Heart left ventricle (tissue), 16 donors: ENCODE measurements at regions not wholly inside any gene's neighbourhood (a gene's known extent, or its start where the extent isn't known, plus 50 kb on each side); places are given as distances from the start of the nearest gene placed in this dataset.

Experiments used
- ATAC-seq, 4 donors: fragments of 200-7000 bp; cut with Tn5 transposase; one replicate each; pipeline ENCODE4 v1.9.1; 2020 to 2022; ENCODE audit warnings: moderate library complexity in 4 of 4, mild to moderate bottlenecking in 3 of 4, moderate number of reproducible peaks in 1 of 4
- DNase-seq, 5 donors: peaks; one replicate each; pipeline ENCODE4 v3.0.0-alpha.2; 2020
- H3K27ac ChIP-seq, 12 donors: fragments of 200-600 bp; sonication (generic) in 4 of 12; one replicate each; pipeline versions ENCODE4 v1.5.0 to v1.8.0; 2016 to 2022; ENCODE audit warnings: mild to moderate bottlenecking in 2 of 12
- H3K27me3 ChIP-seq, 9 donors: fragments of 200-600 bp; sonication (generic) in 2 of 9; one replicate each; pipeline versions ENCODE4 v1.5.1 to v1.8.0; 2016 to 2022; ENCODE audit warnings: mild to moderate bottlenecking in 3 of 9
- H3K36me3 ChIP-seq, 9 donors: fragments of 200-600 bp; sonication (generic) in 2 of 9; one replicate each; pipeline versions ENCODE4 v1.5.0 to v1.8.0; 2018 to 2022; ENCODE audit warnings: mild to moderate bottlenecking in 2 of 9
- H3K4me1 ChIP-seq, 12 donors: fragments of 200-600 bp; sonication (generic) in 4 of 12; one replicate each; pipeline versions ENCODE4 v1.5.0 to v1.8.0; 2016 to 2022; ENCODE audit warnings: mild to moderate bottlenecking in 3 of 12
- H3K4me3 ChIP-seq, 12 donors: fragments of 200-600 bp; sonication (generic) in 4 of 12; one replicate each; pipeline versions ENCODE4 v1.5.0 to v1.8.0; 2017 to 2022; ENCODE audit warnings: mild to moderate bottlenecking in 9 of 12, moderate library complexity in 4 of 12
- H3K9me3 ChIP-seq, 12 donors: fragments of 200-600 bp; sonication (generic) in 4 of 12; one replicate each; pipeline versions ENCODE4 v1.5.0 to v1.8.0; 2016 to 2022; ENCODE audit warnings: mild to moderate bottlenecking in 1 of 12
- POLR2A ChIP-seq, 2 donors: fragments of 450-650 bp; IDR thresholded peaks; one replicate each; pipeline ENCODE4 v1.6.1; 2017; ENCODE audit warnings: antibody characterized with exemption in 2 of 2, mild to moderate bottlenecking in 2 of 2, moderate library complexity in 2 of 2
- WGBS, 4 donors: extraction: QIAGEN DNeasy Blood & Tissue Kit in 2 of 4; methylation state at CpG; one replicate each; pipeline versions ENCODE4 v1.1.5 to v1.1.7; 2013 to 2018; 5-methylcytosine and 5-hydroxymethylcytosine counted together
- intact Hi-C, 10 donors: fragments of 100-400 bp; cut with DNase I; formaldehyde crosslinking; loops; one replicate each; pipeline versions ENCODE4 v1.11.1 to v1.14.2; 2022
- TF ChIP-seq, protein P1 (sequence below), 12 donors: fragments of 200-600 bp; sonication (generic) in 4 of 12; IDR thresholded peaks; one replicate each; pipeline versions ENCODE4 v1.5.0 to v1.8.0; 2018 to 2022; ENCODE audit warnings: antibody characterized with exemption in 12 of 12, mild to moderate bottlenecking in 5 of 12
- donor health status: ischemic (EF 13 %, LVEDD 7.1; RV severe dilation, severe dysfunction).
- donor health status: healthy with polysubstance abuse.
- donor health status: DM: no; HTN: yes; CAD: no.
- donor health status: DM: no; HTN: no; CAD: no.
- donor health status: ischemic (EF 25% LVEDD 6.9; RV normal size, moderate dysfunction).
- donor health status: ischemic (EF 25% LVEDD 5.7; RV mildly dilated, moderate dysfunction).
- donor health status: healthy.
- donor health status: DM: yes; HTN: yes; CAD: no.
- donor health status: ischemic (EF 35%, LVEDD 5.7; RV mildly dilated, moderate dysfunction).
- donor health status: nonischemic (EF 11% LVEDD 7.7; RV severe dilation, severe dysfunction).
- donor health status: DM: yes; HTN: yes; CAD: no.
- donor health status: PGD.
- donor health status: ischemic (EF 29% LVEDD 5.4; RV normal size, mild dysfunction).
- donor health status: nonischemic (EF 23%, LVEDD 6.1; RV moderate dilation, normal function).

DNA sequence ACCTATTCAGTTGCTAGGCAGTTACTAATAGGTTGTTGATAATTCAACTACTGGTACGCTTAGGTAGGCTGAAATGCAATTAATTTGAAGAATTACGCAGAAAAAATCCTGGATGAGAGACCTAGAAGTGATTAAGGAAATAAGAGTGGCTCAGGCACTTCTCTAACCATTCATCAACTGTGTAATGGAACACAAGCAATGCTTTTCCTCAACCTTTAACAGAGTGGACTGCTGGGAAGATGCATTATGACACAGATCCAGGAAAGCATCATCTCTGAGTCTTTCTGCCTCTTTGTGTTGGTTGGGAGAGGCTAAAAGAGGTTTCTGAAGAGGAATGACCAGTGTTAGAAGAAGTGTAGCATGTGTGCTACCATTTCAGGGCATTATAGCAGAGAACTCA, 992.2 kb downstream of the TSN start:
- intact Hi-C loops: no loop called here
- Histone ChIP-seq H3K27me3 (no peaks in the 10 kb centered on the region), H3K9me3 (no peaks in the 10 kb centered on the region), H3K27ac (no peak overlapping the region), H3K36me3 (no peaks in the 10 kb centered on the region), H3K4me1 (no peaks in the 10 kb centered on the region), H3K4me3 (no peak overlapping the region)
- WGBS, 4 donors: 70 to 96% (median 92%) methylated on average over 2 of the region's 2 CpGs
- DNase-seq: no peak
- no peak for ATAC-seq
- TF ChIP-seq POLR2A (IDR thresholded peaks at IDR 0.05): no peak
- TF ChIP-seq, protein P1, sequence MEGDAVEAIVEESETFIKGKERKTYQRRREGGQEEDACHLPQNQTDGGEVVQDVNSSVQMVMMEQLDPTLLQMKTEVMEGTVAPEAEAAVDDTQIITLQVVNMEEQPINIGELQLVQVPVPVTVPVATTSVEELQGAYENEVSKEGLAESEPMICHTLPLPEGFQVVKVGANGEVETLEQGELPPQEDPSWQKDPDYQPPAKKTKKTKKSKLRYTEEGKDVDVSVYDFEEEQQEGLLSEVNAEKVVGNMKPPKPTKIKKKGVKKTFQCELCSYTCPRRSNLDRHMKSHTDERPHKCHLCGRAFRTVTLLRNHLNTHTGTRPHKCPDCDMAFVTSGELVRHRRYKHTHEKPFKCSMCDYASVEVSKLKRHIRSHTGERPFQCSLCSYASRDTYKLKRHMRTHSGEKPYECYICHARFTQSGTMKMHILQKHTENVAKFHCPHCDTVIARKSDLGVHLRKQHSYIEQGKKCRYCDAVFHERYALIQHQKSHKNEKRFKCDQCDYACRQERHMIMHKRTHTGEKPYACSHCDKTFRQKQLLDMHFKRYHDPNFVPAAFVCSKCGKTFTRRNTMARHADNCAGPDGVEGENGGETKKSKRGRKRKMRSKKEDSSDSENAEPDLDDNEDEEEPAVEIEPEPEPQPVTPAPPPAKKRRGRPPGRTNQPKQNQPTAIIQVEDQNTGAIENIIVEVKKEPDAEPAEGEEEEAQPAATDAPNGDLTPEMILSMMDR (IDR thresholded peaks at IDR 0.05): no peak

DNA sequence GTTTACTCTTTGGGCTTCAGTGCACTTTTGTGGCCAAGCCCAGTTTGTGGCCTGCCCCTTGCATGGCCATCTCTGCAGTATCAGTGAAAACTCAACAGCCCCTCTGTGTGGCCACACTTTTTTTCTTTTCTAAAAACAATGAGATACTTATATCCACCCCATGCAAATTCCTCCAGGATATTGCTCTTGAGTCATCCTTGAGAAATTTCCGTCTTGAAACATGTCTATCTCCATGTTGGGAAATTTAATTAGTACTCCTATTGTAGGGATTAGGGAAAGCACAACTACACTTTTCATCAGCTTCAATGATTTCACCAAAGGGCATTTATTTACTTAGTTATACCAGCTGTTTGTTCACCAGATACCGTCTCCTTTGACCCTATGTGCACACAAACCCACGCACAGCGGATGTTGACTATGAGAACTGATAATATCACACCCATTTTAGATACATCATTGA, 993.1 kb downstream of the TSN start:
- Histone ChIP-seq H3K9me3 (no peaks in the 10 kb centered on the region), H3K27me3 (no peaks in the 10 kb centered on the region), H3K4me1 (no peaks in the 10 kb centered on the region), H3K4me3 (no peak overlapping the region), H3K27ac (no peak overlapping the region), H3K36me3 (no peaks in the 10 kb centered on the region)
- ATAC-seq: peak in 3 of 4 donors; percentile 75 to 88 (median 84)
- WGBS, 4 donors: 54 to 64% (median 62%) methylated on average over 4 of the region's 4 CpGs
- intact Hi-C loops: no loop called here
- TF ChIP-seq, protein P1 (IDR thresholded peaks at IDR 0.05): no peak
- peak in 1 of 5 donors; percentile 35 for DNase-seq

DNA sequence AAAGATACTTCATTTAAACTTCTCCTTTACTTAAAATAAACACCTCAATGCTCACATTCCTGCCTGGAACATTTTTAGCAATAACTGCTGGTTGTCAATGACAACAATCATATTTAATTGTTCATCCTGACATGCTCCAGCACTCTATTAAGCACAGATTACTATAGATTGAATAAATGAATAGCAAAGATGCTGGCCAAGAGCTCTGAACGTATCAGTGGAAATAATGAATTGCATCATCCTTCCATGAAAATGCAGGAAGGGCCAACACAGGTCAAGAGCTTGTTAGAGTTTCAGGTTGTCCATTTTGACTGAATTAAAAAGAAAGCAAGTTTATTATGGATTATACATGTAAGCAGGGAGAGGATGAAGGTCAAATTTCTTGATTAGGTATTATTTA, 994.0 kb downstream of the TSN start:
- Histone ChIP-seq H3K9me3 (no peaks in the 10 kb centered on the region), H3K27ac (peak overlapping the region in 1 of 12 donors; percentile 3), H3K4me1 (no peaks in the 10 kb centered on the region), H3K36me3 (no peaks in the 10 kb centered on the region), H3K27me3 (no peaks in the 10 kb centered on the region), H3K4me3 (no peak overlapping the region)
- ATAC-seq (no peak), DNase-seq (no peak)
- TF ChIP-seq POLR2A (IDR thresholded peaks at IDR 0.05): no peak
- TF ChIP-seq, protein P1 (IDR thresholded peaks at IDR 0.05): no peak
- intact Hi-C loops: no loop called here
- WGBS, 4 donors: 41 to 63% (median 53%) methylated on average over 1 of the region's 1 CpG

DNA sequence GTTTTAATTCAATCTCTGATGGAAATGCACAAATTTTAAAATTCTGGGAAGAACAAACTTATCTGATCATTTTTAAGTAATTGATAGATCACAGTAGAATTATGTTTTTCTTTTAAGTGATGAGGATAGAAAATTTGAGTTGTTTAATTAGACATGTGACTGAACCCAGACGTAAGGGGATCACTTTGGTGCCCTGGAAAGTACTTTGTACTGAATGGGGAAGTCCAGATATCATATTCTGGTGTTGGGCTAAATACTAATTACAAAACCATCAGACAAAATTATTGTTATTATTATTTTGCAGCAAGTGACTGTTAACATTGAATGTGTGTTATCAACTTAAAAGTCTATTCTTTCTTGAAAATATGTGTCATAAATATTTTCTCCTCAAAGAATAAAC, 994.6 kb downstream of the TSN start:
- no peaks in the 10 kb centered on the region for H3K9me3 ChIP-seq
- TF ChIP-seq POLR2A (IDR thresholded peaks at IDR 0.05): no peak
- TF ChIP-seq, protein P1 (IDR thresholded peaks at IDR 0.05): no peak
- ATAC-seq (no peak), DNase-seq (no peak)
- no peaks in the 10 kb centered on the region for H3K36me3 ChIP-seq
- intact Hi-C loops: no loop called here
- no peak overlapping the region for H3K4me3 ChIP-seq
- no peaks in the 10 kb centered on the region for H3K4me1 ChIP-seq
- no peak overlapping the region for H3K27ac ChIP-seq
- no peaks in the 10 kb centered on the region for H3K27me3 ChIP-seq
- 61 to 74% (median 69%) methylated on average over 1 of the region's 1 CpG for WGBS, 4 donors
